GM18870 (cell line): ENCODE measurements at regions not wholly inside any gene's neighbourhood (a gene's known extent, or its start where the extent isn't known, plus 50 kb on each side); places are given as distances from the start of the nearest gene placed in this dataset.
"Not testable (repeated sequence)": the region's sequence is repeated elsewhere in the genome, so short reads cannot be mapped to it uniquely, and the experiment has no call there.

ENCODE experiments used
- ATAC-seq: cut with Tn5 transposase; IDR thresholded peaks from one replicate; pipeline ENCODE4 v1.9.1; 2021; ENCODE audit warnings: moderate library complexity; ENCODE audit not compliant: unreplicated experiment

DNA sequence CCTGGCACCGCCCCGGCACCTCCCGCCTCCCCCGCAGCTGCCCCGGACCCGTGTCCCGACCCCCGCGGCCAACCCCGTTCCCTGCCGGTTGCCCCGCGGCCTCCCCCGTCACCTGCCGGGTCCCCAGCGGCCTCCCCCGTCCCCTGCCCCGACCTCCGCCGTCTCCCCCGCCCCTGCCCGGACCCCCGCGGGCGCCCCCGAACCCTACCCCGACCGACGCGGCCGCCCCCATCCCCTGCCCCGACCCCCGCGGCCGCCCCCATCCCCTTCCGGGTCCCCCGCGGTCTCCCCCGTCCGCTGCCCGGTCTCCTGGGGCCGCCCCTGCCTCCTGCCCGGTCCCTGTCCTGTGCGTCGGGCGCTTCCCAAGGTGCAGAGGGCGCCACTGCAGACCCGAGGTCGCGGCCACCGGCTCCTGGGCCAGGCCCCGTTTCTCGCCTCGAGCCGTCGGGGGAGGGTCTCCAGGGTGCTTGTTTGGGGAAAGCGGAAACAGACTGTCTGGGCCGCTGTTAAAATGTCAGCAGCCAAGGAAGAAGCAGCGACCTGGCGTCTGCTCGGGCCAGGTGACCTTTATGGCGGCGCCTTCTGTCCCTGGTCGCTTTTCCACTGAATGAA is 51.6 kb upstream of the APOD start:
- ATAC-seq, result not testable (repeated sequence)

DNA sequence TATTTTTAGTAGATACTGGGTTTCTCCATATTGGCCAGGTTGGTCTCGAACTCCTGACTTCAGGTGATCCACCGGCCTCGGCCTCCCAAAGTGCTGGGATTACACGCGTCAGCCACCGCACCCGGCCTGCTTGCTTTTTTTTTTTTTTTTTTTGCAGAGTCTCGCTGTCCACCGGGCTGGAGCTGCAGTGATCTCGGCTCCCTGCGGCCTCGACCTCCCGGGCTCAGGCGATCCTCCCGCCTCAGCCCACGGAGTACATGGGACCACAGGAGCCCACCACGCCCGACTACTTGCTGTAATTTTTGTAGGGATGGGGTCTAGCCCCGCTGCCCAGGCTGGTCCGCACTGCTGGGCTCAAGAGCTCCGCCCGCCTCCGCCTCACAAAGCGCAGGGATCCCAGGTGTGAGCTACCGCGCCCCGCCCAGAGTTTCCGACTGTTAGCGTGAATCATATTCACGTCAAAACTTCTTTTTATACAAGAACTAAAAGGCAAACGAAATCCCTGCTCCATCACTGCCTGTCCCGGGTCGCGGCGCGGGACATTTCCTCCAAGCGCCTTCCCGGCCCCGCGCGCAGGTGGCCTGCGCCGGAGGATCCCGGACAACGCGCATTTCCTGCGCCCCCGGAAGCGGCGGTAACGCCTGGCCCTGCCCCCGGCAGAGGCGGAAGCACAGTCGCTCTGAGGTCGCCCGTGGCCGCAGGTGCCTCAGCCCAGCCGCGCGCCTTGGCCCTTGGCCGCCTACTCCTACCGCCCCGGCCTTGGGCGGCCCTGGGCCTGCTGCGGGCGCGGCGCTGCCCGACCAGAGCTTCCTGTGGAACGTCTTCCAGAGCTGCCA is 50.9 kb upstream of the APOD start:
- peak; percentile 81 for ATAC-seq
